ENCODE measurements at regions not wholly inside any gene's neighbourhood (a gene's known extent, or its start where the extent isn't known, plus 50 kb on each side); places are given as distances from the start of the nearest gene placed in this dataset.

DNA sequence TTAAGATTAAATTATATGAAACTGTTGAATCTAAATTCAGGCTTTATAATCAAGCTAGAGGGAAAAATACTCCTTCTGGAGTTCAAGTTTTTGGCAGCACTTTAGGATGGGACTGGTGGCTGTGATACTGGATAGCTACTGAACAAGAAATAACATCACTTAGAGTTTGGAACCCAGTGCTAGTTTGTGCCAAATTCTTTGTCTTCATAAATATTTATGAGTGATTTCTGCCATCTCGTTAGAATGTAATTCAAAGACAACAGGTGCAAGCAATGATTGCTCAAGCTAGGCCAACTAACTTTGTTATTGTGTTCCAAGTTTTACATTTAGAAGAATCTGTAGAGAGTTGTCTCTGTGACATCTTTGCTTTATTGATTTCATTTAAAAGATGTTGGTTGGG is 417.9 kb downstream of the FAT4 start:
- Mint-ChIP-seq H3K27ac (no peak overlapping the region), H3K4me1 (no peaks in the 10 kb centered on the region), H3K4me3 (no peak overlapping the region), H3K27me3 (no peaks in the 10 kb centered on the region), H3K9me3 (ENCODE audit: insufficient read depth) (peaks cover 7% of the 10 kb centered on the region)
- H3K4me3 ChIP-seq (ENCODE audit: control extremely low read depth in 1 of 5, extremely low read depth in 1 of 5, insufficient read depth in 1 of 5, low read depth in 2 of 5, low read length in 4 of 5): no peak overlapping the region
- TF ChIP-seq EZH2 (IDR thresholded peaks at IDR 0.05; ENCODE audit: borderline replicate concordance, insufficient read depth, low read depth, low read length, poor library complexity, severe bottlenecking): no peak
- TF ChIP-seq, protein P1, sequence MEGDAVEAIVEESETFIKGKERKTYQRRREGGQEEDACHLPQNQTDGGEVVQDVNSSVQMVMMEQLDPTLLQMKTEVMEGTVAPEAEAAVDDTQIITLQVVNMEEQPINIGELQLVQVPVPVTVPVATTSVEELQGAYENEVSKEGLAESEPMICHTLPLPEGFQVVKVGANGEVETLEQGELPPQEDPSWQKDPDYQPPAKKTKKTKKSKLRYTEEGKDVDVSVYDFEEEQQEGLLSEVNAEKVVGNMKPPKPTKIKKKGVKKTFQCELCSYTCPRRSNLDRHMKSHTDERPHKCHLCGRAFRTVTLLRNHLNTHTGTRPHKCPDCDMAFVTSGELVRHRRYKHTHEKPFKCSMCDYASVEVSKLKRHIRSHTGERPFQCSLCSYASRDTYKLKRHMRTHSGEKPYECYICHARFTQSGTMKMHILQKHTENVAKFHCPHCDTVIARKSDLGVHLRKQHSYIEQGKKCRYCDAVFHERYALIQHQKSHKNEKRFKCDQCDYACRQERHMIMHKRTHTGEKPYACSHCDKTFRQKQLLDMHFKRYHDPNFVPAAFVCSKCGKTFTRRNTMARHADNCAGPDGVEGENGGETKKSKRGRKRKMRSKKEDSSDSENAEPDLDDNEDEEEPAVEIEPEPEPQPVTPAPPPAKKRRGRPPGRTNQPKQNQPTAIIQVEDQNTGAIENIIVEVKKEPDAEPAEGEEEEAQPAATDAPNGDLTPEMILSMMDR (IDR thresholded peaks at IDR 0.05): no peak
- ATAC-seq (ENCODE audit: low read depth): no peak
- no peaks in the 10 kb centered on the region for H3K4me1 ChIP-seq (ENCODE audit: control insufficient read depth in 2 of 2, insufficient read depth in 2 of 2, low read length in 2 of 2)
- H3K9me3 ChIP-seq (ENCODE audit: control extremely low read depth in 1 of 3, control insufficient read depth in 2 of 3, insufficient read depth in 1 of 3, low read length in 2 of 3): no peaks in the 10 kb centered on the region
- H3K27ac ChIP-seq (ENCODE audit: low read length in 2 of 2): no peak overlapping the region
- POLR2A ChIA-PET: no interaction called here
- CTCF ChIA-PET: no interaction called here
- WGBS (ENCODE audit: insufficient coverage): no CpG with 5 or more reads among the region's 1 CpG
- H3K4me2 ChIP-seq (replicated peaks; ENCODE audit: low read depth, low read length, poor library complexity, severe bottlenecking): no peak overlapping the region
- no peaks in the 10 kb centered on the region for H4K20me1 ChIP-seq (ENCODE audit: control insufficient read depth, insufficient read depth, low read length, poor library complexity, severe bottlenecking)
- H2AFZ ChIP-seq (ENCODE audit: insufficient read depth, low read depth, low read length, poor library complexity, severe bottlenecking): no peak overlapping the region
- no peaks in the 10 kb centered on the region for H3K79me2 ChIP-seq (ENCODE audit: control insufficient read depth, insufficient read depth, low read length)
- no peaks in the 10 kb centered on the region for H3K27me3 ChIP-seq (replicated peaks in 1 of 4; ENCODE audit: control extremely low read depth in 1 of 4, control insufficient read depth in 3 of 4, insufficient read depth in 4 of 4, low read length in 3 of 4)
- no peaks in the 10 kb centered on the region for H3K36me3 ChIP-seq (replicated peaks in 1 of 2; ENCODE audit: control extremely low read depth in 1 of 2, control insufficient read depth in 1 of 2, extremely low read depth in 1 of 2, insufficient read depth in 2 of 2, low read length in 1 of 2)
- intact Hi-C loops (cut with micrococcal nuclease): no loop called here
- no peak for DNase-seq
- no peak overlapping the region for H3K9ac ChIP-seq (ENCODE audit: low read length)

DNA sequence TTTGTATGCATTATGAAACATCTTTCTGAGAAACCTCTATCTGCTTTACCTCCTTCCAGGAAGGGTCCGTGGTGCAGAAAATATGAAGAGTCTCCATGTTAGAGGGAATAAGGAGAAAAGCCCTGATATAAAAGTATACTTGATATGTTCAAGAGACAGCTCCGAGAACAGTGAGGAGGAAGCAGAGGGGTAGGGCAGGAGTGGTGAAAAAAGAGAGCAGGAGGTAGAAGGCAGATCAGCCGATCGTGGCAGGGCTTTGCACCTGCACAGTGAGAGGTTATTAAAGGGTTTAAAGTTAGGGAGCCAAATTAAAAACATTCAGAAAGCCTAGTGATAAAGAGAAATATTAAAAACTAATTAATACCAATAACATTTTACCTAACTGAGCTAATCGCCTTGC is 419.7 kb downstream of the FAT4 start:
- H2AFZ ChIP-seq (ENCODE audit: insufficient read depth, low read depth, low read length, poor library complexity, severe bottlenecking): no peak overlapping the region
- H3K4me2 ChIP-seq (replicated peaks; ENCODE audit: low read depth, low read length, poor library complexity, severe bottlenecking): no peak overlapping the region
- TF ChIP-seq, protein P1 (IDR thresholded peaks at IDR 0.05): no peak
- TF ChIP-seq EZH2 (IDR thresholded peaks at IDR 0.05; ENCODE audit: borderline replicate concordance, insufficient read depth, low read depth, low read length, poor library complexity, severe bottlenecking): no peak
- H3K9ac ChIP-seq (ENCODE audit: low read length): no peak overlapping the region
- 70% methylated on average over 3 of the region's 5 CpGs for WGBS (ENCODE audit: insufficient coverage)
- H3K79me2 ChIP-seq (ENCODE audit: control insufficient read depth, insufficient read depth, low read length): no peaks in the 10 kb centered on the region
- CTCF ChIA-PET: no interaction called here
- intact Hi-C loops (cut with micrococcal nuclease): no loop called here
- no peaks in the 10 kb centered on the region for H3K4me1 ChIP-seq (ENCODE audit: control insufficient read depth in 2 of 2, insufficient read depth in 2 of 2, low read length in 2 of 2)
- Mint-ChIP-seq H3K4me3 (no peak overlapping the region), H3K27me3 (no peaks in the 10 kb centered on the region), H3K4me1 (no peaks in the 10 kb centered on the region), H3K27ac (no peak overlapping the region), H3K9me3 (ENCODE audit: insufficient read depth) (peaks cover 7% of the 10 kb centered on the region)
- H3K27me3 ChIP-seq (replicated peaks in 1 of 4; ENCODE audit: control extremely low read depth in 1 of 4, control insufficient read depth in 3 of 4, insufficient read depth in 4 of 4, low read length in 3 of 4): no peaks in the 10 kb centered on the region
- H4K20me1 ChIP-seq (ENCODE audit: control insufficient read depth, insufficient read depth, low read length, poor library complexity, severe bottlenecking): no peaks in the 10 kb centered on the region
- H3K4me3 ChIP-seq (ENCODE audit: control extremely low read depth in 1 of 5, extremely low read depth in 1 of 5, insufficient read depth in 1 of 5, low read depth in 2 of 5, low read length in 4 of 5): no peak overlapping the region
- POLR2A ChIA-PET: no interaction called here
- H3K36me3 ChIP-seq (replicated peaks in 1 of 2; ENCODE audit: control extremely low read depth in 1 of 2, control insufficient read depth in 1 of 2, extremely low read depth in 1 of 2, insufficient read depth in 2 of 2, low read length in 1 of 2): no peaks in the 10 kb centered on the region
- H3K9me3 ChIP-seq (ENCODE audit: control extremely low read depth in 1 of 3, control insufficient read depth in 2 of 3, insufficient read depth in 1 of 3, low read length in 2 of 3): no peaks in the 10 kb centered on the region
- ATAC-seq (ENCODE audit: low read depth): no peak
- no peak overlapping the region for H3K27ac ChIP-seq (ENCODE audit: low read length in 2 of 2)
- DNase-seq: no peak

Measured in B cell (primary cell).